Breast epithelium (tissue), 4 donors: ENCODE measurements at regions not wholly inside any gene's neighbourhood (a gene's known extent, or its start where the extent isn't known, plus 50 kb on each side); places are given as distances from the start of the nearest gene placed in this dataset.
"Not testable (repeated sequence)": the region's sequence is repeated elsewhere in the genome, so short reads cannot be mapped to it uniquely, and the experiment has no call there.

Experiments used
- DNase-seq, 2 donors: peaks; one replicate each; pipeline ENCODE4 v3.0.0-alpha.2; 2019; ENCODE audit warnings: low spot score in 2 of 2
- H3K27ac ChIP-seq, 2 donors: fragments of 200-600 bp; sonication (generic) in 1 of 2; one replicate each; pipeline ENCODE4 v1.5.1; 2016 to 2019; ENCODE audit warnings: mild to moderate bottlenecking in 1 of 2
- H3K27me3 ChIP-seq, 2 donors: fragments of 200-600 bp; sonication (generic) in 1 of 2; one replicate each; pipeline versions ENCODE4 v1.5.1 to v1.6.0; 2017 to 2019; ENCODE audit warnings: control low read depth in 1 of 2, mild to moderate bottlenecking in 1 of 2
- H3K36me3 ChIP-seq: fragments of 200-600 bp; one replicate; pipeline ENCODE4 v1.5.1; 2019
- H3K4me1 ChIP-seq, 2 donors: fragments of 200-600 bp; sonication (generic); one replicate each; pipeline ENCODE4 v1.5.1; 2016 to 2019; ENCODE audit warnings: control low read depth in 1 of 2
- H3K4me3 ChIP-seq, 3 donors: fragments of 200-600 bp; sonication (generic); 1 replicate in 2 of 3; 2 replicates in 1 of 3; pipeline ENCODE4 v1.5.1; 2016 to 2019; ENCODE audit warnings: mild to moderate bottlenecking in 3 of 3, moderate library complexity in 2 of 3
- H3K9me3 ChIP-seq, 2 donors: fragments of 200-600 bp; sonication (generic) in 1 of 2; one replicate each; pipeline ENCODE4 v1.5.1; 2016 to 2019; ENCODE audit warnings: control low read depth in 1 of 2
- CTCF ChIP-seq, 3 donors: fragments of 450-650 bp; IDR thresholded peaks; one replicate each; pipeline ENCODE4 v1.5.1; 2016 to 2017; ENCODE audit warnings: antibody characterized with exemption in 3 of 3, mild to moderate bottlenecking in 3 of 3, moderate library complexity in 3 of 3
- POLR2A ChIP-seq: fragments of 450-650 bp; IDR thresholded peaks from one replicate; pipeline ENCODE4 v1.6.1; 2016; ENCODE audit warnings: antibody characterized with exemption, mild to moderate bottlenecking, moderate library complexity
- POLR2AphosphoS5 ChIP-seq, 3 donors: sonication (generic); formaldehyde crosslinking; IDR thresholded peaks; one replicate each; pipeline ENCODE4 v1.6.1; 2017; ENCODE audit warnings: antibody characterized with exemption in 3 of 3
- intact Hi-C: fragments of 100-400 bp; cut with DNase I; formaldehyde crosslinking; loops from one replicate; pipeline ENCODE4 v1.15.1; 2023; ENCODE audit warnings: low total_unique reads

- Histone ChIP-seq H3K27me3 (no peaks in the 10 kb centered on the region), H3K4me1 (no peaks in the 10 kb centered on the region), H3K27ac (no peak overlapping the region), H3K4me3 (no peak overlapping the region), H3K36me3 (no peaks in the 10 kb centered on the region), H3K9me3 (peaks cover 0 to 13% of the 10 kb centered on the region in 2 donors)
- no peak for DNase-seq
- intact Hi-C loops = no loop called here
- TF ChIP-seq POLR2A = no peak
- no peak for TF ChIP-seq CTCF (IDR thresholded peaks at IDR 0.05)
- TF ChIP-seq POLR2AphosphoS5 (IDR thresholded peaks at IDR 0.05) = no peak
Measured at GRCh38 chr12:100061814-100062213, 77.1 kb upstream of the ANKS1B start.

GRCh38 chr12:100058482-100059029 is 73.8 kb upstream of the ANKS1B start:
- Histone ChIP-seq H3K4me3 (no peak overlapping the region), H3K27me3 (no peaks in the 10 kb centered on the region), H3K27ac (no peak overlapping the region), H3K9me3 (no peaks in the 10 kb centered on the region), H3K4me1 (no peaks in the 10 kb centered on the region), H3K36me3 (peaks cover 8% of the 10 kb centered on the region)
- no peak for DNase-seq
- intact Hi-C loops = no loop called here
- TF ChIP-seq CTCF (IDR thresholded peaks at IDR 0.05) (no peak), POLR2AphosphoS5 (IDR thresholded peaks at IDR 0.05) (no peak), POLR2A (no peak)

GRCh38 chr12:100046202-100046601 is 61.5 kb upstream of the ANKS1B start:
- H3K4me1 ChIP-seq, DNase-seq, intact Hi-C loops, H3K4me3 ChIP-seq, H3K9me3 ChIP-seq, H3K27ac ChIP-seq, H3K27me3 ChIP-seq: not testable (repeated sequence)
- peaks cover 24% of the 10 kb centered on the region for H3K36me3 ChIP-seq

- Histone ChIP-seq H3K36me3 (peaks cover 24% of the 10 kb centered on the region), H3K9me3 (peaks cover 0 to 7% of the 10 kb centered on the region in 2 donors), H3K27me3 (no peaks in the 10 kb centered on the region), H3K4me3 (no peak overlapping the region), H3K4me1 (no peaks in the 10 kb centered on the region), H3K27ac (no peak overlapping the region)
- DNase-seq = no peak
- no peak for TF ChIP-seq POLR2AphosphoS5 (IDR thresholded peaks at IDR 0.05)
- TF ChIP-seq POLR2A = no peak
- no peak for TF ChIP-seq CTCF (IDR thresholded peaks at IDR 0.05)
- intact Hi-C loops = no loop called here
Measured at GRCh38 chr12:100044266-100044665, 59.5 kb upstream of the ANKS1B start.

GRCh38 chr12:100043631-100044030 is 58.9 kb upstream of the ANKS1B start:
- DNase-seq = no peak
- Histone ChIP-seq H3K27me3 (no peaks in the 10 kb centered on the region), H3K27ac (no peak overlapping the region), H3K4me3 (no peak overlapping the region), H3K4me1 (no peaks in the 10 kb centered on the region), H3K36me3 (peaks cover 24% of the 10 kb centered on the region), H3K9me3 (peaks cover 0 to 7% of the 10 kb centered on the region in 2 donors)
- intact Hi-C loops = no loop called here
- TF ChIP-seq POLR2A = no peak
- TF ChIP-seq POLR2AphosphoS5 (IDR thresholded peaks at IDR 0.05) = no peak
- no peak for TF ChIP-seq CTCF (IDR thresholded peaks at IDR 0.05)
